Dermis blood vessel endothelial cell (primary cell): ENCODE measurements at regions not wholly inside any gene's neighbourhood (a gene's known extent, or its start where the extent isn't known, plus 50 kb on each side); places are given as distances from the start of the nearest gene placed in this dataset.
"Not testable (repeated sequence)": the region's sequence is repeated elsewhere in the genome, so short reads cannot be mapped to it uniquely, and the experiment has no call there.

Experiments used
- DNase-seq: peaks from one replicate; pipeline ENCODE4 v3.0.0; 2010

DNA sequence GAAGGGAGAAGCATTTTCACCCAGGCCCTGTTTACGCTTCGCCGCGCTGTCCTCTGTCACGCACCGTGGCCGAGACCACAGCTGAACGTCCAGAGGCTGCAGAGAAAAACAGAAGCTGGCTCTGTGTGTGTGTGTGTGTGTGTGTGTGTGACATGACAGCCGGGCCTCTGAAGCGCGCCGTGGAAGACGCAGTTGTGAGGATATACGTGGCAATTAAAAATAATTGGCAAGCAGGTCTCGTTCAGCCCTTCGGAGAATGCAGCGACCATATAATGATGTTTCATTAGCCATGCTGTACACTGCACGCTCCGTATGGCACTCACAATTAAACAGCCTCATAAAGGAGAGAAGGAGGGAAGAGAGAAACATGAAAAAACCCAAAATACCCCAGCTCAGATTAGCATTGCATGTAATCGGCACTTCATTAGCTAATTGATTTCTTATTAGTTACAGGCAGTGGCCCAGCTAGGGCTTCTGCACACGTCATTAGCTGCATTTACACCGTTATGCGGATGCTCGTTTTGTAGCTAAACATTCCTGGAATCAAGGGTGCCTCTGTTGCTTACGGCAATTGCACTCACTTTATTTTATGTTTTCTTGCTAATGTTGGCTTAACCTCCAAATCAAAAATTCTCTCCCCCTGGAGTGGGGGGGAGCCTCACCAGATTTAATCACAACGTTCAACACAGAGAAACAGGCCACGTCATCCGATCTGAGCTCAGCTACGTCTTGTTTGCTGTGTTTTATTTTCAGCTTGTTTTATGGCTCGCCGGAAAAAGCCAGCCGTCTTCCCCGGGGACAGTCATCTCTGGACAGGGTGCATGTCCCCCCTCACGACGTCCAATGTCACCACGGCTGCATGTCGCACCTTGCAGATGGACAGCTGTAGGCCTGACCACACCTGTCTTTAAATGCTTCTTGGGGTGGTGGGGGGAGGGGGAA is 74.6 kb upstream of the SHOX start:
- DNase-seq: no peak

DNA sequence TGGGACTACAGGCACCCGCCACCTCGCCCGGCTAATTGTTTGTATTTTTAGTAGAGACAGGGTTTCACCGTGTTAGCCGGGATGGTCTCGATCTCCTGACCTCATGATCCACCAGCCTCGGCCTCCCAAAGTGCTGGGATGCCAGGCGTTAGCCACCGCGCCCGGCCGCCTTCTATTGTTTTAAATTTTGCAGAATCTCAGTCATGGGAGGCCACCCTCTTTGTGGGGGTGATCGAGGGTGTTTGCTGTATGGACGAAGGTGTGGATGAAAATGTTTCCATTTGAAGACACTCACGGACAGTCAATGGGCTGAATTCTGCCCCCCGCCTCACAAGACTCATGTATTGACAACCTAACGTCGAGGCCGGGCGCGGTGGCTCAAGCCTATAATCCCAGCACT is 73.0 kb upstream of the SHOX start:
- DNase-seq: not testable (repeated sequence)

GRCh38 chrX:559282-559681 is 71.3 kb upstream of the SHOX start:
- not testable (repeated sequence) for DNase-seq

- DNase-seq: no peak
These were observed 62.7 kb upstream of the SHOX start for GRCh38 chrX:567891-568290.

DNA sequence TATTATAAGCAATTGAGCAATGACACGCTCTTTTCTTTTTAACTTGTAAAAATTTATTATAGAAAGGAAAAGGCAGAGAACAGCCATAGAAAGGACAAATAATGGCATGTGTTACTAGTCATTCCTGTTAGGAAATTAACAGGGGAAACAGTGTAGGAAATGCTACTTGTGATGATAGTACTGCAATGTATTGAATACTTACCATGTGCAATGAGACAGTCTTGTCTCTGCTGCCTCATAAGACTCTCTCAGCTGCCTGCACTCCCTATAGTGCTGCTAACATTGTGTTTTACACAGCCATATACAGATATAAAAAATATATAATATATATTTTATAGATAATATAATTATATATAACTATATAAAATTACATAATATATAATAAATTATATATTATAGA is 62.3 kb upstream of the SHOX start:
- DNase-seq: no peak

DNA sequence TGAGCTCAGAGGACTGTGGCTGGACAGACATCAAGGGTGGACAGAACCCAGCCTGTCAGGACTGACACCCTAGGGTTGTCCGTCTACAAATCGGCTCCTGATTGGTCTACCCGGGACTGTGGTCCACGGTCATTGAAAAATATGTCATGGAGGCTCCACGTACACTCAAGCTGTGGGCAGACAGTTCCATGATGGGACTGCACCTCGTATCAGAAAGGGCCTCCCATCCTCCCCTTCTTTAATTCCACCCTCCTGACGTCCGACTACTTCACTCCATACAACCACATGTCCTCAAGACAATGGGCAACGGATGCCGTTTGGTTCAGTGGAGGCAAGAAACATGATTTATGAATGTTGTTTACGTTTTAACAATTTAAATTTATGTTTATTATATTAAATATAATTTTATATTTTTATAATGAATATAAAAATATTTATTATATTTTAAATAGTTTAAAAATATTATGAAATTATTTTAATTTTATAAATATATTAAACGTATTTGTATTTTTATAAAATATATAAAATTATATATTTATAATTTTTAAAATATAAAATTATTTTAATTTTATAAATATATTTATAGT is 58.0 kb upstream of the SHOX start:
- no peak for DNase-seq

- no peak for DNase-seq
These were observed 56.3 kb upstream of the SHOX start for GRCh38 chrX:574251-574650.

DNA sequence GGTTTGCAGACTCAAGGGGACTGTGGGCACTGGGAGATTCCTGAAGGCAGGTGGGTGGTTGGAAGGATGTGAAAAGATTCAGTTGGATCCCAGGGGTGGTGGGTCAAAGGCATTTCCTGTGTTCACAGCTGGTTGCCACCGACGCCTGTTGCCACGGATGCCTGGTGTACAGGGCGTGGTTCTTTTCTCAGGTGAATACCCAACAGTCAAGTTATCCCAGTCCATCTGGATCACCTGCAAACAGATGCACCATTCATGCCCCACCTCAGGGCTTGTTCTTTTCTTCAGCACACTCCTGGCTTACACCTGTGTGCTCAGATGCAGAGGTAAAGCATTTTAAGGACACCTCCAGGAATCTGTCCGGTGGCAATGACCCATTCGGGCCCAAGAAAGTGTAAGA is 55.8 kb upstream of the SHOX start:
- no peak for DNase-seq

DNA sequence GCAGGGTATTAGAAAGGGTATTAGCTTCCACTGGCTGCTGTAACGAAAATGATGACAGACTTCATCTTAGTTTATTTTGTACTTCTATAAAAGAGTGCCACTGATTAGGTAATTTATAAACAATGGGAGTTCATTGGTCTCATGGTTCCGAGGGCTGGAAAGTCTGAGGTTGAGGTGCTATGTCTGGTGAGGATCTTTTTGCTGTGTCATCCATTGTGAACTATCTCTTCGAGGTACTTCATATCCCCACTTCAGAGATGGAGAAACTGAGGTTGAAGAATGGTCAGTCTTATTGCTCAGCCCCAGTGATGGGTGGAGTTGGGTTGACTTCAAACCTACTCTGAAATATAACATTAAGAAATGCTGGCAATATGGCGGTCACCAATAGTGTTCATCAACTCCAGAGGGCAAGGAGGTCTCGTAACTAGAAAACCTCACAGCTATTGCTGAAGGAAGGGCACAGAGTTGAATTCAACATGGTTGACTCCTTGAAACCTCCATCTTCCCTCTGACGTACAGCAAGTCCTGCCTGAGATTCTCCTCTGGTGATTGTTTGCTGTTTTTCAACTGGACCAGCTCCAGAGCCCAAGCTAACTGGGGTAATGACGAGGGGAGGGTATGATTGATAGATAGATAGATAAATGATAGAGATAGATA is 53.6 kb upstream of the SHOX start:
- no peak for DNase-seq

- no peak for DNase-seq
These were observed 52.1 kb upstream of the SHOX start for GRCh38 chrX:578531-578930.

GRCh38 chrX:580030-580429 is 50.6 kb upstream of the SHOX start:
- DNase-seq: no peak
